Renal cortical epithelial cell (primary cell): ENCODE measurements at regions not wholly inside any gene's neighbourhood (a gene's known extent, or its start where the extent isn't known, plus 50 kb on each side); places are given as distances from the start of the nearest gene placed in this dataset.
A peak's percentile ranks its signal among the peaks of the same experiment; 100 is the strongest.
"Not testable (repeated sequence)": the region's sequence is repeated elsewhere in the genome, so short reads cannot be mapped to it uniquely, and the experiment has no call there.

Source experiments
- DNase-seq: peaks from one replicate; pipeline ENCODE4 v3.0.0-alpha.2; 2011; ENCODE audit warnings: low read depth

DNA sequence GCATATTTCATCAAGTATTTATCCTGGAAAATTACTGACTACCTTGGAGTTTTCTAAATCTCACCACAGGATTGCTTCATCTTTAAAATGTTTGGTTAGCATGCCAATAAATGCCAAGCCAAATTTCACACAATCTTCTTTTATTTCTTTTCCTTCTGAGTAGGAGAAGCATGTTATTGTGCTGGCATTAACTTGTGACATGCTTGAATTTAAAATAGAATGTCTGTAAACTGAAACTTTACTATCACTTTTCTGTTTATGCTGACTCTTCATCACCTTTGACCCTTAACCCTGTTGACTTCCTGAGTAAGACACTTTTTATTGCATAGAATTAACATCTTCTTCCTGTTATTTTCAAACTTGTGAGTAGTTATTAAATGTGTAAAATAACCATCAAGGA is 56.2 kb upstream of the LRRTM4 start:
- DNase-seq = peak; percentile 53

DNA sequence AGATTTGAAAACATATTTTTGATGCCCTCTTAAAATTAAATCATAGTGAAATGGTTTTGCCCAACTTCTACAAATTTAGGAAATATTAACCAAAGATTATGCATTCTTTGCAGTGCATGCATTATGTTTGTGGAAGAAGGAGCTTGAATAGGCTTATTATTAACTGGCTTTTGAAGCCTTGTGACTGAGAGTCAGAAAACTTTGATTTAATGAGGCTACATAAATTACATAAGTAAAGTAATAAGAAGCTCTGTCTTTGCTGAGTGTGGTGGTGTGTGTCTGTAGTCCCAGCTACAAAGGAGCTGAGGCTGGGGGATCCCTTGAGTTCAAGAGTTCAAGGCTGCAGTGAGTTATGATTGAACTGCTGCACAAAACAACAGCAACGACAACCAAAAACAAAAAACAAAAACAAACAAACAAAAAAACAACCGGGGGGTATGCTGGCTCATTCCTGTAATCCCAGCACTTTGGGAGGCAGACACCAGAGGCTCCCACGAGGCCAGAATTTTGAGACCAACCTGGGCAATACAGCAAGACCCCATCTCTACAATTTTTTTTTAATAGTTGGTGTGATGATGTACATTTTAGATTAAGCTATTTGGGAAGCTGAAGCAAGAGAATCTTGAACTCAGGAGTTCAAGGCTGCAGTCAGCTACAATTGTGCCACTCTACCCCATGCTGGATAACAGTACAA is 57.0 kb upstream of the LRRTM4 start:
- peak; percentile 11 for DNase-seq

DNA sequence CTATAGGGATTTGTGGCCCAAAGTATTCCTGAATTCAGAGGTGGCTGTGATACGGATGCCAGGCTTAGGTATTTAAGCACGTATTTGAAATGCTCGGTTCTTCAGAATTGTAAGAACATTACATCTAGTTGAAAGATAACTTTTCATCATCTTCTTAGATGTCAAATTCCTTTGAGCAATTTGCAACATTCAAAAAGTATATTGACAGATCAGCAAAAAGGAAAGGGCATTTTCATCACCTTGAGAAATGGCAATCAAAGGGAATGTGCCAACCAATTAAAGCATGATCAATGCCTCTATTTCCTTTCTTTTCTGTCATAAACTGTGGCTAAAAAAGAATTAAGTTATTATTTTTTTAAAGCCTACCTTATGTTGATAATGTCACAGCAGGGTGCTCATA is 66.3 kb upstream of the LRRTM4 start:
- no peak for DNase-seq

DNA sequence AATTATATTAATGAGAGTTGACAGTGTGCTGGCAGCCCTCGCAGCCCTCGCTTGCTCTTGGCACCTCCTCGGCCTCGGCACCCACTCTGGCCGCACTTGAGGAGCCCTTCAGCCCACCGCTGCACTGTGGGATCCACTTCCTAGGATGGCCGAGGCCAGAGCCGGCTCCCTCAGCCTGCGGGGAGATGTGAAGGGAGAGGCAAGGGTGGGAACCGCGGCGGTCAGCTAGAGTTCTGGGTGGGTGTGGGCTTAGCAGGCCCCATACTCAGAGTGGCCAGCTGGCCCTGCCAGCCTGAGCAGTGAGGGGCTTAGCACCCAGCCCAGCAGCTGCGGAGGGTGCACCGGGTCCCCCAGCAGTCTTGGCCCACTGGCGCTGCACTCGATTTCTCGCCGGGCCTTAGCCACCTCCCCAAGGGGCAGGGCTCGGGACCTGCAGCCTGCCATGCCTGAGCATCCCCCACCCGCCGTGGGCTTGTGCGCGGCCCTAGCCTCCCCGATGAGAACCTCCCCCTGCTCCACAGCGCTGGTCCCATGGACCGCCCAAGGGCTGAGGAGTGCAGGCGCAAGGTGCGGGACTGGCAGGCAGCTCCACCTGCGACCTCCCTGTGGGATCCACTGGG is 68.2 kb upstream of the LRRTM4 start:
- DNase-seq = no peak

DNA sequence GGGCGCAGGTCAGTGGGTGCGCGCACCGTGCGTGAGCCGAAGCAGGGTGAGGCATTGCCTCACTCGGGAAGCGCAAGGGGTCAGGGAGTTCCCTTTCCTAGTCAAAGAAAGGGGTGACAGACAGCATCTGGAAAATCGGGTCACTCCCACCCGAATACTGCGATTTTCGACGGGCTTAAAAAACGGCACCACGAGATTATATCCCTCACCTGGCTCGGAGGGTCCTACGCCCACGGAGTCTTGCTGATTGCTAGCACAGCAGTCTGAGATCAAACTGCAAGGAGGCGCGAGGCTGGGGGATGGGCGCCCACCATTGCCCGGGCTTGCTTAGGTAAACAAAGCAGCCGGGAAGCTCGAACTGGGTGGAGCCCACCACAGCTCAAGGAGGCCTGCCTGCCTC is 70.8 kb upstream of the LRRTM4 start:
- not testable (repeated sequence) for DNase-seq

DNA sequence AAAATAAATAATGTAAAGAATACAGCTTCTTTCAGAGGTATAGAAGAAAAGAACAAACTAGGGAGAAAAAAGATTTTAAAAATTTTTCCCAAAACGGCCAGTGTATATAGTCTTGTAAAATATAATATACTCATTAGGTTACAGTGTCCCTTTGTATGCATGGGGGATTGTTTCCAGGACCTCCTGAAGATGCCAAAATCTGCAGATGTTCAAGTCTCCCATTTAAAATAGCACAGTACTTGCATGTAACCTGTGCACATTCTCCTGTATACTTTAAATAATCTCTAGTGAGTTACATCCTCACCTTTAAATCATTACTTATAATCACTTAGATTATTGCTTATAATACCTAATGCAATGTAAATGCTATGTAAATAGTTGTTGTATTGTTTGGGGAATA is 80.6 kb upstream of the LRRTM4 start:
- DNase-seq = no peak

DNA sequence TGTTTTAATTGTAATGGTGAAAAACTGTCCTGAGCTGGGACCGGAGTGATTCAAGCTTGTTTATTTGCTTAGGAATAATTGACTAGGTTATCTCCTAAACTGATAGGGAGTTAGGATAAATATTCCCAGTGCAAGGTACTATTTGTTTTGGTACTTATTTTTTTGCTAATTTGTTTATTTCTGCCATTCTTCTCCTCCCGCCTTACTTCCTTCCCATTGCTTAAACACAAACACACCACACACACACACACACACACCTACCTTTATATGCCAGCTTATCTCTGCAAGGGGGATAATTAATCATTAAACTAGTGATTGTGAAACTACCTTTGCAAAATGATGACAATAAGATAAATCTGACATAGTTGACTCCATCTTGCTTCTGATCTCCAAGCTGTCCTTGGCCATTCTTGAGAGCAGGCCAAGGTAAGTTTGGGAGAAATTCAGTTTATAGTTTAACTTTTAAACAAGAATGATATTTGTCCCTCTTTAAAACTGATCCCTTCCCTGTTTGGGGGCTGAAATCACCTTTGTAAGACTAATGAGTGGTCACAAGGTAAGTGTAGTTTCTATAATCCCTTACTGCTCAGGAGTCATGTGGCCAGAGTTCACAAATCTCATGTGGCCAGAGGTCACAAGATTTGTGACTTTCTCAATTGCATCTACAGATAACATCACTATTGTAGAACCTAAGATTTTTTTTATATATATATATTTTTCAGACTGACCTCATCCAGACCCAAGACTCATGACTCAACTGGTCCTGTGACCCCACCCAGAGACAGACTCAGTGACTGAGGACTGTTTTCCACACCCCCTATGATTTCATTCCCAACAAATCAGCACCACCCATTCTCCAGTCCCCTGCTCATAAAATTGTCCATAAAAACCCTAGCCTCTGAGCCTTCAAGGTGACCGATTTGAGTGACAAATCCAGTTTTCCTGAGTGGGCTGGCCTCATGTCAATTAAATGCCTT is 83.1 kb upstream of the LRRTM4 start:
- DNase-seq = peak; percentile 5

DNA sequence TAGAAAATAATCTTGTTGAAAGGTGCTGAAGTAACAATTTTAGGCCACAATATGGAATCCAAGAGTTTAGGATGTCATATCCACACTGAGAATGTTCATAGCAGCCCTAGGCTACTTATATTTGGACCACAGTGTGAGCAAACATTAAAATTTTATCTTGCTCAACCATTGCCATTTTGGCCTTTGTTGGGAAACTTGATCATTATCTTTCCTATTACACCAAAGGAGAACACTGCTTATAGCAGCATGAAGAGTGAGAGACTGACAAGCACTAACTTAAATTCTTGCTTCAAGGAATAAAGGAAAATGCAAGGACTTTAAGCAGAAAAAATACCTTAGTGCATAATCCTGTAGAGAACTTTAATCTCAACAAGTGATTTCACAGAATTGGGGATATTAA is 86.3 kb upstream of the LRRTM4 start:
- no peak for DNase-seq

DNA sequence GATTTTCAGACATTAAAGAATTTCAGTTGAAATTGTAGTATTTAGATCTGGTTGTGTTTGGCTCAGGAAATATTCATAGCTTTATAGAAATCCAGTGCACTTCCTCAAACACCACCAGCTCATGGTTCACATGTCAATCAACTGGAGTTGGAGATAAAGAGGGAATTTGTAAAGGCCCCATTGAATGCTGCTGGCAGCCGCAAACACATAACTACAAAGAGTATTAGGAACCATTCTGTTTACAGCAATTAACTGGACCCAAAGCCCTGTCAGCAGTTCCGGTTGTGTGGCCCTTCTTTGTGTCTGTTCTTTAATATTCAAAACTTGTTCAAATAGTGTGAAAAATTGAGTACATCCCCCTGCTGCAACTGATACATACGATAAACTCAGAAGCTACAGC is 107.4 kb upstream of the LRRTM4 start:
- DNase-seq = peak; percentile 3

DNA sequence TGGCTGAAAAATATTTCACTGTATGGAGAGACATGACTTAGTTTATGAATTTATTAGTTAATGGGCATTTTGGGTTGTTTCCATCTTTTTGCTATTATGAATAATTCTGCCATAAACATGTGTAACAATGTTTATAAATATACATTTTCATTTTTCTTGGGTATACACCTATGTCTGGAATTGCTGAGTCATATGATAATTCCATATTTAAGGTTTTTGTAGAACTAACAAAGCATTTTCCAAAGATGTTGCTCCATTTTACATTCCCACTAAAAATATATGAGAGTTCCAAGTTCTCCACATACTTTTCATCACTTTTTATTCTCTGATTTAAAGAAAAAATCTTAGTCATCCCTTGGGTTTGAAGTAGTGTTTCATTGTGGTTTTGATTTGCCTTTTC is 108.8 kb upstream of the LRRTM4 start:
- DNase-seq = no peak

DNA sequence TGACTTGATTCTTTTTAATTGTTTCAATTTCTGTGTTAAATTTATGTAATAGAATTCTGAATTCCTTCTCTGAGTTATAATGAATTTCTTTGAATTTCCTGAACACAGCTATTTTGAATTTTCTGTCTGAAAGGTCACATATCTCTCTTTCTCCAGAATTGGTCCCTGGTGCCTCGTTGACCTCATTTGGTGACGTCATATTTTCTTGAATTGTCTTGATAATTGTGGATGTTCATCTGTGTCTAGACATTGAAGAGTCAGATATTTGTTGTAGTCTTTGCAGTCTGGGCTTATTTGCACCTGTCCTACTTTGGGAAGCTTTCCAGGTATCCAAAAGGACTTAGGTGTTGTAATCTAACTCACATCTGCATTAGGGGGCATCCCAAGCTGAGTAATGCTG is 111.4 kb upstream of the LRRTM4 start:
- no peak for DNase-seq

DNA sequence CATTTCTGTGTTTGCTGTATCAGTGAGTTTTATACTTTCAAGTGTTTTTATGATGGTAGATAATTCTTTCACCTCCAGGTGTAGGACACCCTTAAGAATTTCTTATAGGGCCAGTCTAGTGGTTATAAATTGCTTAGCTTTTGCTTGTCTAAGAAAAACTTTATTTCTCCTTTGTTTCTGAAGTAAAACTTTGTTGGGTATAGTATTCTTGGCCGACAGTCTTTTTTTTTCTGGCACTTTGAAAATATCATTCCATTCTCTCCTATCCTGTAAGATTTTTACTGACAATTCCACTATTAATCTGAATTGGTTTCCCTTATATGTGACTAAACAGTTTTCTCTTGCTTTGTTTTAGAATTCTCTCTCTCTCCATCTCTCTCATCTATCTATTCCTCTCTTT is 118.7 kb upstream of the LRRTM4 start:
- DNase-seq = no peak

DNA sequence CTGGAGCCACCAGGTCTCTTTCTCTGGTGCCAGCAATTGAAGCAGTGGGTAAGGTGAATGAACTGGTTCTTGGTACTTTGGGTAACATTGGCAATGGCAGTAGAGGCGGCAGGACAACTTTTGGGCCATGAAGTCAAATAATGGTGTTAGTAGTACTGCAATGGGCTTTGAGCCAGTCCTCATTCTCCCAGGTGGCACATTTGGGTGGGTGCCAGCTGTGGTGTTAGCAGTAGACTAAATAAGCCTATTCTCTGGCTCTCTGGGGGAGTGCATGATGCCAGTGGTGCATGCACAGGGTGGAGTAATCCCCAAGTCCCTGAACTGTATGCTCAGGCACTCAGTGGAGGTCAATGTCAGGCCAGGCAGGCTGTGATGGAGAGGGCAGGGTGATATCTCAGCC is 120.2 kb upstream of the LRRTM4 start:
- no peak for DNase-seq

DNA sequence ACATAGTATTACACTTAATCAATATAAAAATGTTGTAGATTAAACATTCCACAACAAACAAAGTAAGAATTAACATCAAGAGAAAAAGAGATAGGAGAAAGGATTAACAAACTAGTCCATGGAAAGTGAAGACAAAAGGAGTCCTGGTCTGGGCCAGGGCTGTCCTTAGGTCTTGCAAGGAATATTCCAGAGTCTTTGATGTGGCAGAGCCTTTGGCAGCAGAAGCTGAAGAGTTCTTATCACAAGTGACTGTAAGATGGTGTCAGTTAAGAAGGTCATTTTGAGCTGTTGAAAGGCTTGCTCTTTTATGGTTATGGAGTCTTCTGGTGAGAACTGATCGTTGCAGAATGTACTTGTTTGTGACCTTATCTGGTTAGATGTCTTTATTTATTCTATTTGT is 127.7 kb upstream of the LRRTM4 start:
- no peak for DNase-seq

DNA sequence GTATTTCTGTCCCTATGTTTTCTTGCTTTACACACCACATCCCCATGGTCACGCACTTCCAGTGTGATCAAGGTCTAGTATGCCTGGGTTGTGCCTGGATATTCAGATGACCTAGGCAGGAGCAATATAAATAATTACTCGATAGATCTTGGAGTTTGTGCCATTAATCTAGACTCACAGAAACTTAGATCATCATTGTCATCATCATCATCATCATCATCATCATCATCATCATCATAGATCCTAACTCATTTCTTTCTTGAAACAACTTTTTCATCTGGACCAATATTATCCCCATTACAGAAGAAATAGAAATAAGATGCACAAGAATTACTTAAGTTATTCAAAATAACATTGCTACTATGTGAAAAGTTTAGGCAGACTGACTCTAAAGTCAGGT is 130.3 kb upstream of the LRRTM4 start:
- no peak for DNase-seq

DNA sequence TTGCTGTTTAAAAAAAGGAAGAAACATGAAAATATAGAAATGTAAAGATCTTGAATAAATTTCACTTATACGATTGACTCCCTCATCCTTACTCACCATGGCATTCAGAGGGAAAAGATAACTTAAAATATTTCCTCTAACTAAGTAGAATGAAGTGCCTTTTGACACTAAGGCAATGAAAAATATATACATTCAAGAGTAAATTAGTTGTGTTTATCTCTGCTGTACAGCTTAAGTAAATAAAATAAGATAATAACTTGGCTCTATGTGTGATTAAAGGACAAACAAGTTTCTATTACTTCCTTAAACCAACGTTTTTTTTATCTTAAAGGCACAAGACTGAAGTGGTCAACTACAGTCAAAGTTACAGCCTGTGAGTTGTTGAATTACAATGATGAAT is 142.3 kb upstream of the LRRTM4 start:
- DNase-seq = no peak

DNA sequence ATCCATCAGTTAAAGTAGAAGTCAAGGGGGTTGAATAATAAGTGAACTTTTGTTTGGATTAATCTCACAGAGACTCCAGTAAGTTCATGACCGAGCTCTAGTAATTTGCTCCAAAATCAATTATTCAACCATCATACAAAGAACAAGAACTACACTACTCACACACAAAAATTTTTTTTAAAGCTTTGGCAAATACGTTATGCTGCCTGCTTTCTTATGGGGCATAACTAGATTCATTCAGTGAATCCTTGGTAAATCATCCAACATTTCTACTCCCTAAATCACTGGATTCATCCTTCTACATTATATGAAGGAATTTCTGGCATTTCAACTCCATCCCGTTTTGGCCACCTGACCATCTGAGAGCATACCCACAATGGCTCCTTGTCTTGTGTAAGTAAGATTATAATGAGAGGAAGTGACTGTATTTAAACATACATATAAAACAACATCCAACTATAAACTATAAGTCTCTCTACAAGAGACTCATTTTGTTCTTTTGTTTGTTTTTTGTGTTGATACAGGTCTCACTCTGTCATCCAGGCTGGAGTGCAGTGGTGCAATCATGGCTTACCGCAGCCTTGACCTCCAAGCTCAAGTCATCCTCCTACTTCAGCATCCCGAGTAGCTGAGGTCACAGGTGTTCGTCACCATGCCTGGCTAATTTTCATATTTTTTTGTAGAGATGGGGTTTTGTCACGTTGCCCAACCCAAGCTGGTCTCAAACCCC is 144.2 kb upstream of the LRRTM4 start:
- no peak for DNase-seq

DNA sequence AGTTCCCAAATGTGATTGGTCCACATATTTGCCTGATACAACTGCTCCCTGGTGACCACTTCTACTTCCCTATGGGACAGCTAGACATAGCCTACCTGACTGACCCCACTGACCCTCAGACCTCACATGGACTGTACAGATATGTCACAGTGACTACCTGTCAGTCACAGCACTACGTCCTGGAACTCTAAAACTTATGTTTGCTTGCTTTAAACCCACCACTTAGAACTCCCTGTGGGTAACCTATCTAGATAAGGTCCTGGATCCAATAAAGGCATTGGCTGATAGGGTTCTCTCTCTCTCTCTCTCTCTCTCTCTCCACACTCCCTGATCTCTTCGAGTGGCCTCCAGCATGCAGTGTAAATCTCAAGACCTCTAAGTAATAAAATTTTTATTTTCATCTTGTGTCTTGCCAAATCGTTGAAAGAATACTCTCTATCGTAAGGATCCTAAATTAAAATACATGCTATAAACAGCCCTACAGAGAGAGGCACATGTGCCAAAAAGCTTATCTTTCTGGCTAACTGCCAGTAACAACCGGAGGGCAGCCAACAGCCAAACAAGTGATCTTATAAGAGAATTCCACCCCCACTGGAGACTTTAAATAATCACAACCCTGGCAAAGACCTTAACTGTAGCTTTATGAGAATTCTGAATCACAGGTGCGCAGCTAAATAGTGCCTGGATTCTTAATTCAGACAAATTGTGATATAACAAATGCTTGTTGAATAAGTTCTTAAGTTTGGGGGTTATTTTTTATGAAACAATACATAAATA is 162.6 kb upstream of the LRRTM4 start:
- not testable (repeated sequence) for DNase-seq

DNA sequence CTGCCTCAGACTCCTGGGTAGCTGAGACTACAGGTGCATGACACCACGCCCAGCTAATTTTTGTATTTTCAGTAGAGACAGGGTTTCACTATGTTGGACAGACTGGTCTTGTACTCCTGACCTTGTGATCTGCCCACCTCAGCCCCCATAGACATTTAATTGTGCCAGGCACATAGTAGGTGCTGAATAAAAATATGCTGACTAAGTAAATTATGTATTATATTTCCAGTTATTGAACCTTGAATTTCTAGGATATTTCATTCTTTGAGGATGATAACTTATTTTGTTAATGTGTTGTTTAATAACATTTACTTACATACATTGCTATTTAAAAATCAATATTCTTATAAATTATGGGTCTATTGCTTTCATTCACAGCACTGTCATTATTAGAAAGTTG is 190.4 kb upstream of the LRRTM4 start:
- no peak for DNase-seq

DNA sequence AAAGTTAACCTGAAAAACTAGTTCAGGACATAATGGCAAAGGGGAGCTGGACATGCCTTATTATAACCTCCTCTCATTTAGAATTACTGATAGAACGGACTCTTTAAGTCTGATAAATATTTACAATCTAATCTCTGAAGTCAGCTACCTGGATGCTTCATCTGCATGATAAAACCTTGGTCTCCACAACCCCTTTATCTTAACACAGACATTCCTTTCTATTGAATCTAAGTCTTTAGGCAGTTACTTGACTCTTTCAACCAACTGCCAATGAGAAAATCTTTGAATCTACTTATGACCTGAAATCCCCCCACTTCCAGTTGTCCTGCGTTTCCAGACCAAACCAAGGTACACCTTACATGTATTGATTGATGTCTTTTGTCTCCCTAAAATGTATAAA is 191.2 kb upstream of the LRRTM4 start:
- no peak for DNase-seq

DNA sequence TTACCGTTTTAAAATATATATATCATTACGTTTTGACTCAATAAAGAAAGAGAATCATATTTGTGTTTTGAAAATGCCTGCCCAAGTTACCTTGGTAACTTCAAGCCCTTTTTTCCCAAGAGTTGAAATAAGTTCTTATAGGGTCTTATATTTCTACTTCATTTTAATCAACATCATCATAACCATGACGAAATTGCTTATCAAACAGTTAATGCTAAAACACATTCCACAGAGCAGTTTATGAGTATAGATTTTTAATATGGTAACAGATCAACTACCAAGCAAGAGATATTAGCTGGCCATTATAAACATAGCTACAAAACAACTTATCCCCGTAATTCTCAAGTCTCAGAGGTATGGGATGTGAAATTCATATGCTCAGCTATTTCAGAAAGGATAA is 197.9 kb upstream of the LRRTM4 start:
- no peak for DNase-seq
